ENCODE measurements at regions not wholly inside any gene's neighbourhood (a gene's known extent, or its start where the extent isn't known, plus 50 kb on each side); places are given as distances from the start of the nearest gene placed in this dataset.

DNA sequence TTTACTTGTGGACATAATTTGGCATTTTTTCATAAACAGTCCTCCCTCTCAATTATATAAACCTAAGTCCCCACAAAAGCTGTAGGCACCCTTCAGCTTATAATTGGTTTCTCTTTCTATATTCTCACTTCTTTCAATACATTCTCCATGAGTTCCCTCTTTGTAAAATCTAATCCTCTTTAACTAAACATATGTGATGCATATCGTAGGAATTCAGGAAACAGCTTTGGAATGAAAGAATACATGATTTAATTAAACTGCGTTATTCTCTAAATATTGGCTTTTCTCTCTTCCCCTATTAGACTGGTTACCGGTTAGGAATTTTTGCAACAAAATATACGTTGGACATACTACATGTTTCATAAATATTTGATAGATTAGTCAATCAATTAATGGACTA, 1122.6 kb downstream of the FLRT2 start:
- no peak overlapping the region for H3K27ac ChIP-seq
- H2AFZ ChIP-seq: no peak overlapping the region
- TF ChIP-seq EZH2 (IDR thresholded peaks at IDR 0.05; ENCODE audit: borderline replicate concordance) (no peak), EZH2phosphoT487 (IDR thresholded peaks at IDR 0.05; ENCODE audit: low read depth, severe bottlenecking, unreplicated experiment) (no peak)
- TF ChIP-seq, protein P1, sequence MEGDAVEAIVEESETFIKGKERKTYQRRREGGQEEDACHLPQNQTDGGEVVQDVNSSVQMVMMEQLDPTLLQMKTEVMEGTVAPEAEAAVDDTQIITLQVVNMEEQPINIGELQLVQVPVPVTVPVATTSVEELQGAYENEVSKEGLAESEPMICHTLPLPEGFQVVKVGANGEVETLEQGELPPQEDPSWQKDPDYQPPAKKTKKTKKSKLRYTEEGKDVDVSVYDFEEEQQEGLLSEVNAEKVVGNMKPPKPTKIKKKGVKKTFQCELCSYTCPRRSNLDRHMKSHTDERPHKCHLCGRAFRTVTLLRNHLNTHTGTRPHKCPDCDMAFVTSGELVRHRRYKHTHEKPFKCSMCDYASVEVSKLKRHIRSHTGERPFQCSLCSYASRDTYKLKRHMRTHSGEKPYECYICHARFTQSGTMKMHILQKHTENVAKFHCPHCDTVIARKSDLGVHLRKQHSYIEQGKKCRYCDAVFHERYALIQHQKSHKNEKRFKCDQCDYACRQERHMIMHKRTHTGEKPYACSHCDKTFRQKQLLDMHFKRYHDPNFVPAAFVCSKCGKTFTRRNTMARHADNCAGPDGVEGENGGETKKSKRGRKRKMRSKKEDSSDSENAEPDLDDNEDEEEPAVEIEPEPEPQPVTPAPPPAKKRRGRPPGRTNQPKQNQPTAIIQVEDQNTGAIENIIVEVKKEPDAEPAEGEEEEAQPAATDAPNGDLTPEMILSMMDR (IDR thresholded peaks at IDR 0.05; ENCODE audit: poor library complexity): no peak
- H3K9me3 ChIP-seq (ENCODE audit: low read depth): no peaks in the 10 kb centered on the region
- no peaks in the 10 kb centered on the region for H3K4me1 ChIP-seq (ENCODE audit: insufficient read depth)
- WGBS (ENCODE audit: low lambda C conversion rate, missing lambda C conversion rate): 90% methylated on average over 4 of the region's 4 CpGs
- no peaks in the 10 kb centered on the region for H3K36me3 ChIP-seq (replicated peaks; ENCODE audit: insufficient read depth, low read depth)
- H3K4me2 ChIP-seq: no peak overlapping the region
- no peaks in the 10 kb centered on the region for H3K9me2 ChIP-seq (replicated peaks; ENCODE audit: insufficient read depth)
- no peaks in the 10 kb centered on the region for H3K79me2 ChIP-seq
- H3K27me3 ChIP-seq: no peaks in the 10 kb centered on the region
- no peak for DNase-seq (ENCODE audit: low spot score)
- no peak overlapping the region for H3K4me3 ChIP-seq
- no peaks in the 10 kb centered on the region for H4K20me1 ChIP-seq (ENCODE audit: insufficient read depth, poor library complexity, severe bottlenecking)

DNA sequence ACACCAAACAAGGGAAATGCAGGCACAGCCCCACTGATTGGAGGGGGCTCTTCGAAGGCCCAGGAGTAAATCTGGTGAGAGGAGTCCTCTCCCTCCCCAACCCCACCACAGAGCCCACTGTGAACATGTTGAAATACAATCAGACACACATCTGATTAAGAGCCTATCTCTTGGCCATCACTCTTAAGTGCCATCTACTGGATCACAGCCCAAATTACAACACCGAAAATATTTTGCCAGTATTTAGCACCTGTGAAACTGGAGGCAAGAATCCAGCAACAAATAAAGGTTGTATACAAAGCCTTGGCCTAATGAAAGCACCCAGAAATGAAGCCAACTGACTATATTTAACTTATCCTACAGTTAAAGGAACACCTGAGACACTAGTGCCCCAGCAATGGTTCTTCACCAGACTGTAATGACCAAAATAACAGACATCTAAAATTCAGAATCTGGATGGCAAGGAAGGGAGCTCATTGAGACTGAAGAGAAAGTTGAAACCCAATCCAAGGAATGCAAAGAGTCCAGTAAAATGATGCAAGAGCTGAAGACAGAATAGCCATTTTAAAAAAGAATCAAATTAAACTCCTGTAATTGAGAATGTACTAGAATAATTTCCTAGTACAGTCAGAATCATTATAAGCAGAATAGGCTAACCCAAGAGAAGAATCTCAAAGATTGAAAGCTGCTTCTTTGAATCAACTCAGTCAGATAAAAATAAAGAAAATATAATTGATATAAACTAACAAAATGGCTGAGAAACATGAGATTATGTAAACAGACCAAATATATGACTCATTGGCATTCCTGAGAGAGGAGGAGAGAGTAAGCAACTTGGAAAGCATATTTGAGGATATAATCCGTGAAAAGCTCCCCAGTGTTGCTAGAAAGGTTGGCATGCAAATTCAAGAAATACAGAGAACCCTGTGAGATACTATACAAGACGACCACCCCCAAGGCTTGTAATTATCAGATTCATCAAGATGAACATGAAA, 1117.0 kb downstream of the FLRT2 start:
- Histone ChIP-seq H3K4me1 (ENCODE audit: insufficient read depth) (no peaks in the 10 kb centered on the region), H3K36me3 (replicated peaks; ENCODE audit: insufficient read depth, low read depth) (no peaks in the 10 kb centered on the region), H3K9me2 (replicated peaks; ENCODE audit: insufficient read depth) (no peaks in the 10 kb centered on the region), H3K27me3 (no peaks in the 10 kb centered on the region), H3K79me2 (no peaks in the 10 kb centered on the region), H3K4me3 (no peak overlapping the region), H2AFZ (no peak overlapping the region), H4K20me1 (ENCODE audit: insufficient read depth, poor library complexity, severe bottlenecking) (no peaks in the 10 kb centered on the region), H3K9me3 (ENCODE audit: low read depth) (no peaks in the 10 kb centered on the region), H3K4me2 (no peak overlapping the region), H3K27ac (no peak overlapping the region)
- 86% methylated on average over 4 of the region's 4 CpGs for WGBS (ENCODE audit: low lambda C conversion rate, missing lambda C conversion rate)
- TF ChIP-seq EZH2 (IDR thresholded peaks at IDR 0.05; ENCODE audit: borderline replicate concordance): no peak
- no peak for TF ChIP-seq EZH2phosphoT487 (IDR thresholded peaks at IDR 0.05; ENCODE audit: low read depth, severe bottlenecking, unreplicated experiment)
- TF ChIP-seq, protein P1 (IDR thresholded peaks at IDR 0.05; ENCODE audit: poor library complexity): no peak
- no peak for DNase-seq (ENCODE audit: low spot score)

DNA sequence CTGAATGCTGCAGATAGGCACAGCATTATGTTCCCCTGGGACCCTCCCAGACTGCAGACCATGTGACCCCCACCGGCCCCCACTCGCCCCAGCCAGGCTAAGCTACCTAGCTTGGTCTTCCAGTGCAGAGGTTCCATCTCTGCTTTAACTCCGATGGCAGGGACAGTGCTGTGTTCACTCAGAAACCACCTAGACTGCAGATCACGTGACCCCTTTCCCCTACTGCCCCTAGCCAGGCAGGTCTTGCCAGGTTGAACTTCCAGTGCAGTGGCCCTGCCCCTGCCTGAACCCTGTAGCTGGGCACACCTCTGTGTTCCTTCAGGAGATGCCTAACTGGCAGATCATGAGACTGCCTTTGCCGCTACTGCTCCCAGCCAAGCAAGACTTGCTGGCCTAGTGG, 1116.2 kb downstream of the FLRT2 start:
- no peak overlapping the region for H3K4me3 ChIP-seq
- no peak for DNase-seq (ENCODE audit: low spot score)
- no peaks in the 10 kb centered on the region for H3K9me3 ChIP-seq (ENCODE audit: low read depth)
- H3K4me1 ChIP-seq (ENCODE audit: insufficient read depth): no peaks in the 10 kb centered on the region
- H3K36me3 ChIP-seq (replicated peaks; ENCODE audit: insufficient read depth, low read depth): no peaks in the 10 kb centered on the region
- H2AFZ ChIP-seq: no peak overlapping the region
- H4K20me1 ChIP-seq (ENCODE audit: insufficient read depth, poor library complexity, severe bottlenecking): no peaks in the 10 kb centered on the region
- WGBS (ENCODE audit: low lambda C conversion rate, missing lambda C conversion rate): 96% methylated on average over 5 of the region's 5 CpGs
- TF ChIP-seq EZH2 (IDR thresholded peaks at IDR 0.05; ENCODE audit: borderline replicate concordance) (no peak), EZH2phosphoT487 (IDR thresholded peaks at IDR 0.05; ENCODE audit: low read depth, severe bottlenecking, unreplicated experiment) (no peak)
- TF ChIP-seq, protein P1 (IDR thresholded peaks at IDR 0.05; ENCODE audit: poor library complexity): no peak
- H3K27me3 ChIP-seq: no peaks in the 10 kb centered on the region
- H3K4me2 ChIP-seq: no peak overlapping the region
- H3K9me2 ChIP-seq (replicated peaks; ENCODE audit: insufficient read depth): no peaks in the 10 kb centered on the region
- H3K79me2 ChIP-seq: no peaks in the 10 kb centered on the region
- no peak overlapping the region for H3K27ac ChIP-seq

All from hepatocyte (in vitro differentiated cells).